HuH-7.5 (cell line): ENCODE measurements at regions not wholly inside any gene's neighbourhood (a gene's known extent, or its start where the extent isn't known, plus 50 kb on each side); places are given as distances from the start of the nearest gene placed in this dataset.
"Not testable (repeated sequence)": the region's sequence is repeated elsewhere in the genome, so short reads cannot be mapped to it uniquely, and the experiment has no call there.

Experiments used
- DNase-seq: peaks from one replicate; pipeline ENCODE4 v3.0.0; 2011; ENCODE audit warnings: low spot score

DNA sequence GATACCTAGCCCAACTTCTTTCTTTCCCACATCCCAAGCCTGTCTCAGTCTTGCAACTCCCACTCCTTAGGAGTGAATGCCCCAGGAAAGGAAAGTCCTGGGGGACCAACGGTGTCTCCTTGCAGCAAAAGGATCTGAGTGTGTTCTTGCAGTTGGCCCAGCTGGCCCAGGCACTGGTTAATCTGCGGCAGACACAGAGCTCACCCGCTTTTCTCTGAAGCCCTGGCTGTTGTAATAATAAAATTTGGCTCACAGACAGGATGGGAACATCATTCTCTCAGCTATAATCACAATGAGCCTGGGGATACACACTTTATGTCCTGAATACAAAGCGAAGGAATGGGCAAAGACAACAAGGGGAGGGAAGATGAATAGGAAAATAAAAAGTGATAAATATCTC lies 185.6 kb upstream of the ADRA1D start:
- no peak for DNase-seq

DNA sequence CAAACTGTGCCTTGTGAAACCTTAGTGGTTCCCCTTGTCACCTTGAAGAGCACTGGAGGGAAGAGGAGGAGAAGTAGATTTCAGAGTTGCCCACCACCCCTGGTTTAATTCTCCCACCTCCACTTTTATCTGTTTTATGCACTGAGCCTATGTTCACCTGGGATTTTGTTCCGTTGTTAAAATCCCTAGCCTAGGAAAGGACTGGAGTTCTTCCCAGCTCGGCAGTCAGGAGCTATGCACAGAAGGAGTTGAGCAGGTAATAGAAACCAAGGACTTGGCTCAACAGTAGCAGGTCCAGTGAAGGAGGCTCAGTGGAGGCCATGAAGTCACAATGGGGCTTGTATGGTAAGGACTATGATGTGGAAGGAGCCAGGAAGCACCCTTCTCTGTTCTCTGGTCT lies 182.4 kb upstream of the ADRA1D start:
- DNase-seq, result no peak

DNA sequence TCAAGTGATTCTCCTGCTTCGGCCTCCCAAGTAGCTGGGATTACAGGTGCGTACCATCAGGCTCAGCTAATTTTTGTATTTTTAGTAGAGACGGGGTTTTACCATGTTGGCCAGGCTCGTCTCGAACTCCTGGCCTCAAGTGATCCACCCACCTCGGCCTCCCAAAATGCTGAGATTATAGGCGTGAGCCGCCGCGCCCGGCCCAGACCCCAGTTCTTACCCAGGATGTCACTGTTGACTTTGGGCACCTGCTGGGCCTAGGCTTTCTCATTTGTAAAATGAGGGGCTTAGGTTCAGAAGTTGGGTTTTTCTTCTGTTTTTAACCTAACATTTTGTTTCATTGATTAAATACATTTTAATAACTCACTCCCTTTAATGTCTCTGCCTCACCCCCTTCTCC lies 181.7 kb upstream of the ADRA1D start:
- DNase-seq, result not testable (repeated sequence)

DNA sequence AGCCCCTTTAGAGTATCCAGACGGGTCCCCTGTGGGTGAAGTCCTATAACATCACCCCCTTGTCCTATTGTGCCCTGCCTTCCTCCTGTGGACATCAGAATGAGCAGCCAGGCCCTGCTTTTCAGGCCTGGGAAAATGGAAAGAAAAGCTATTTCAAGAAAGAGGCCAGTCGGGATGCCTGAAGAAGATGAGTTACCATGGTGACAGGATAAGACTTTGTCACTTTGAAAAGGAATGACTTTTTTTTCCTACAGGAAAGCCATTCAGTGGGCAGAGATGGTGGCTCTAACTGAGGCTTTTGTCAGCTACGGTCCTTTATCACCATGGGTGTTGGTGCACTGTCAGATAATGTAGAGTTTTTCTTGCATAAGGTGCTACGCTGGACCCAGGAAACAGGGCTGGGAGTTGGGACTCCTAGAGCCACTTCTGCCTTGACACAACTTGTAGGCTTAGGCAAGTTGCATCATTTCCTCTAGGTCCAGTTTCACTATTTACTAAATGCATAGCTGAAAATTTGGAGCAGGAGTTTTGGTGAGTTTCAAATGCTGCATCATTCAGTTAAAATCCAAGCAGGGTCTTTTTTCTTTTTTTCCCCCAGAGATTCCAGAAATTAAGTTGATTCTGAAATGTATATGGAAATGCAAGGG lies 179.0 kb upstream of the ADRA1D start:
- no peak for DNase-seq

DNA sequence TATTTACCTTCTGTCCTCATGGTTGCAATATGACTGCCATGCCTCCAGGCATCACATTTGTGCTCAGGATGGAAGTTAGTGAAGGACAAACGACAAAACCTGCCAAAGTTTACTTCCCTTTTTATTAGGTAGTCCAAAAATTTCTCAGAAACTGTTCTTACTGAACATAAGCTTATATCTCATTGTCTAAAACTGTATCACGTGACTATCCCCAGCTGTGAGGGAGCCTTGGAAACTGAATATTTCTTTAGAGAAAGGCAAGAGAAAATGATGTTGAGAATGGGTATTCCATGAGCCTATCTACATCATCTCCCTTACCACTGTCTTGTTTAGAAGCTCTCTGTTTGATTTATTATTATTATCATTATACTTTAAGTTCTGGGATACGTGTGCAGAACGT lies 169.1 kb upstream of the ADRA1D start:
- no peak for DNase-seq

DNA sequence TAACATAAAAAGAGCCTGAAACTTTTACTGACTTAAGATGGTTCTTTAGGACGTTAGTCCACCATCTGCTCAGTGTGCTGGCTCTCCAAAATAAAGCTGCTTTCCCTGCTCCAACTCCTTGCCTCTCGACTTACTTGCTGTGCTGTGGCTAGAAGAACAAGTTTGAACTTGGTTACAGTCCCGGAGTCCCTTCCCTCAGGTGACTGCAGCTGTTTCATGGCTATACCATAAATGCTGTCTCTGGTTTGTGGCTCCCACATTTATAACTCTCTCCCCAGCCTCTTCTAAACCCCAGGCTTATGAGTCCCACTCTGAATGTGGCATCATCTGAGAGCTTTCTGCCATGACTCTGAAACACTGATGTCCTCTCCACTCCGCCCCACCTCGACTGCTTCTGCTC lies 166.2 kb upstream of the ADRA1D start:
- no peak for DNase-seq

DNA sequence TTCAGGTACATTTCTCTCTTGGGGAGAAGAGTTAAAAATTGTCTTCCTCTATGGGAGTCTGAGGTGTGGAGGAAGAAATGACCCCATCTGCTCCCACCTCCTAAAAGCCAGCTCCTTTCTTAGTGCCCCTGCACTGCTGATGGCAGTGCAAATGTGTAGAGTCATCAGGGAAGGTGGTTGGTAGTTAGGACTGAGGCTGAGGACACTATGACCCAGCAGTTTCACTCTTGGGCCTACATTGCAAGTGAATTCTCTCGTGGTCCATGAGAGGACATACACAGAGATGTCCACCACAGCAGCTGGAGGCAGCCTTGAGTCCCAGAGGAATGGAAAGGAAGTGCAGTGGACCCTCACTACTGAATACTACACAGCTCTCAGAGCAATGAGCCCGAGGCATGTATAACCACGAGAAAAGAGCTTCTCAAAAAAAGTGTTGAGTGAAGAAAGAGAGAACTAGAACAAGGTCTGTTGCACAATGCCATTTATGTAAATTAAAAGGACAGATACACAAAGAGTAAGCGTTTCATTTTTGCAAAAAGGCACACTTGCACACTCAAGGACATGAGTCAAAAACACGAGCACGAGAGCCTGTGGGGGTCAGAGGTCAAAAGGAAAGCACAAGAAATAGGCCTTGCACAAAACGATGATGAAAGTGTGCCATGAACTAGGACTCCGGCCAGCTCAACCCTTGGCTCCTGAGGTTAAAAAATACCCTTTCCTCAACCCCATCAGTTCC lies 164.4 kb upstream of the ADRA1D start:
- no peak for DNase-seq

DNA sequence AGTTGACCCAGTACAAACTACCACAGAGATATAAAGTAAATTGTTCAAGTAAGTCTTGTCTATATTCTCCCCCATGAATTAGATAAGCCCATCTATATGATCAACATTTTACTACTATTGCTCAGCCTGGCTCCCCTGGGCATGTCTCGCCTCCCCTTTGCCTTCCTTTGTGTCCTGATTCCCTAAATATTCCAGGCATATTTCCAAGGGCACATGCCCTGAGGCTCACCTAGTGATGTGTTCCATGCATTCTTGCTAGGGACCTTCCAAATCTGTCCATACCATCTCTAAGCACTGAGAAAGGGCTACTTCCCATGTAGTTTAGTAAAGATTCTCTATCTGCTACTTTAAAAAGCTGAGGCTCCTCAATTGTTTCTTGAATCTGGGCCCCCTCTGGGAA lies 163.1 kb upstream of the ADRA1D start:
- DNase-seq, result no peak

DNA sequence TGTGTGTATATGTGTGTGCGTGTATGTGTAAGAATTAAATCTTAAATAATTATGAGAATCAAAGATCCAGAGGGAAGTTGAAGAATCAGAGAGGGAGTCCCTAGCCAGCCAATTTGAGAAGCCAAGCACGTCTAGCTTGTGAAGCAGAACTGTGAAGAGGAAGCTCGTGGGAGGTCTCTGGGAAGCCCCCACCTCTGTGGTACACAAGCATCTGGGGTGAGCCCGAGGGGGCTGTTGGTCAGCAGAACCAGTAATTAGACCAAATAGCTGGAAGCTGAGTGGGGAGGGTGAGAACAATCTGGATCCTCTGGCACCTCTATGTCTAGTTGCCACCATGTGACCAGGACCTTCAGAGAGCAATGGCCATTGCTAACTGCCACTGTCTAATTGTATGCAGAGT lies 162.7 kb upstream of the ADRA1D start:
- no peak for DNase-seq

DNA sequence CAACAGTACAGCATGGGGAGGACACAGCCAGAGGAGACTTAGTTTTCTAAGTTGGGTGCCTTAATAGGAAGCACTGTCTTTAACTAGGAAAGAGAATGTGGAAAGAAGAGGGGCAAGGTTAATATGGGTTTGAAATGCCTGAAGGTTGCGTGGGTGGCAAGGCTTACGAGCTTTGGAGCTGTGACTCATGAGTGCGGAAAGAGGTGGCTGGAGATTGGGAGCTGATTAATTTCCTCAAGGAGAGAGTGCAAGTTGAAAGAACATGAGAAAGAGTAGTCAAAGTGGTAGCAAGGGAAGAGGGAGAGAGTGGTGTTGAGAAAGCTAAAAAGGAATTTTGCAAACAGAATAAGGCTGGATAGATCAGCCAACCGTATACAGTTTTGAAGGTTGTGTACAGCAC lies 157.5 kb upstream of the ADRA1D start:
- no peak for DNase-seq

DNA sequence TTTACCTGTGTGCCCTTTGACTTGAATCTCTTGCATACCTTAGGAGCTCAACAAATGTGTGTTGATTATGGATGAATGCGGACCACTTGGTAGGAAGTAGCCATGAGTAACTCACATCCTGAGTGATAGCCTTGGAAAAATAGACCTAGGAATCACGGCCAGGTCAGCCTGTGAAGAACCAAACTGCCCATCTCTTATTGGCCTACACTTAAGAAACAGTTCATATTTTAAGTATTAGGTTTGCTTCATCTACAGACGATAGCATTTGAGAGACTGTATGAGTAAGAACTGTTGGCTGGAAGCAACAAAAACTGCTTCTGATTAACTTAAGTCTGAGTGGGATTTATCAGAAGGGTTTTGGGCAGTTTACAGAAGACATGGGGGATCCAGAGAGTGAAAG lies 152.5 kb upstream of the ADRA1D start:
- DNase-seq, result no peak

DNA sequence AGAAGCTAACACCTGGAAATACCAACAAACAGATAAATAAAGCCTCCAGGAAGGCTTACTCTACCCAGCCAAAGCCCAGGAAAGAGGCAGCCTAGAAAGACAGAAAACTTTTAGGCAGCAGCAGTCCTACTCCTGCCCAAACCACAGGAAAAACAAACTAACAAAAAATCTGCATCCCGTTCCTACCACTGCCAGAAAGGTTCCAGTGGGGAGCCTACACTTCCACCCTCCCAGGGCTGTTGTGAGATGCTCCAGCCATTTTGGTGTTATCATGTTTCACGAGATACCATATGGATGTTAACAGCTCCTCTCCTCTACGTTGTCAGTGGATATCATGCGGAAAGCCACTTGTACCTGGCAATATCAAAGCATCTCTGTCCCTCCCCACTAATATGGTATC lies 135.9 kb upstream of the ADRA1D start:
- no peak for DNase-seq

DNA sequence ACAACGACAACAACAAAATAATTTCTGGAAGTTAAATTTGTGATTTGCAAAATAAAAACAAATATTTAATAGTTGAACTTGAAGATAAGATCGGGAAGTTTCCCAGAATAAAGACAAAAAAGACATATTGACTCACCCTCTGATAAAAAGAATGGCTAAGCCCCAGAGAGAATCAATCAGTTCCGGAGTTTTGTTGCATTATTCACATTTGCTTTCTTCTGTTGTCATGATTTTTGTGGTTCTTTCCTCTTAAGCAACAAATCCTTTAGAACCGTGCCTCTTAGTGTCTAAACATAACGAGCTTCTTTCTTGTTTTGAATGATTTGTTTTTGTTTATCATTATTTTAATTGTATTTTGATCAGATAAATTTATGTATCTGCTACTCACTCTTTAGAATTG lies 134.9 kb upstream of the ADRA1D start:
- no peak for DNase-seq

DNA sequence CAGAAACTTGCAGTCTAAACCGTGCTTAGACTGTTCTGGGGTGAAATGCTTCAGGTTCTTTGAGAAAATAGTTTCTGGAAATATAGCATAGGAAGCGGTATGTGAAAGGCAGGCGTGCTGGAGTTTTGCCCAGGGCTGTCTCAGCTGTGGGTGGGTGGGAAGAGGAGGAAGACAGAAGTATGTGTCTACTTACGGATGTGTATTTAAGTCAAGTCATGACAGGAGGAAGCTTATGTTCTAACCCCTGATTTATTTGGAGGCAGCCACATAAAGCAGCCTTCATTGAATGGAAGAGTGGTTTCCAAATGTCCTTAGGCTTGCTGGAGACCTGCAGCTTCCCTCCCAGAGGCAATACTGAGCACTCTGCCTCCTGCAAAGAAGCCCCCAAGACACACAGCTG lies 126.8 kb upstream of the ADRA1D start:
- DNase-seq, result no peak

DNA sequence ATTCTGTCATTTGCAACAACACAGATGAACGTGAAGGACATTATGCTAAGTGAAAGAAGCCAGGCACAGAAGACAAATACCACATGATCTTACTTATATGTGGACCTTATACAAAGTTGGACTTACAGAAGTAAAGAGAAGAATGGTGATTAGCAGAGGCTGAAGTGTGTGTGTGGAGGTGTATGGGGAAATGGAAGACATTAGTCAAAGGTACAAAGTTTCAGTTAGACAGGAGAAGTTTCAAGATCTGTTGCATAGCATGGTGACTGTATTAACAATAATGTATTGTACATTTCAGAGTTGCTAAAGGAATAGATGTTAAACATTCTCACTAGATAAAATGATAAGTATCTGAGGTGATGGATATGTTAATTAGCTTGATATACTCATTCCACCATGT lies 124.4 kb upstream of the ADRA1D start:
- DNase-seq, result no peak

DNA sequence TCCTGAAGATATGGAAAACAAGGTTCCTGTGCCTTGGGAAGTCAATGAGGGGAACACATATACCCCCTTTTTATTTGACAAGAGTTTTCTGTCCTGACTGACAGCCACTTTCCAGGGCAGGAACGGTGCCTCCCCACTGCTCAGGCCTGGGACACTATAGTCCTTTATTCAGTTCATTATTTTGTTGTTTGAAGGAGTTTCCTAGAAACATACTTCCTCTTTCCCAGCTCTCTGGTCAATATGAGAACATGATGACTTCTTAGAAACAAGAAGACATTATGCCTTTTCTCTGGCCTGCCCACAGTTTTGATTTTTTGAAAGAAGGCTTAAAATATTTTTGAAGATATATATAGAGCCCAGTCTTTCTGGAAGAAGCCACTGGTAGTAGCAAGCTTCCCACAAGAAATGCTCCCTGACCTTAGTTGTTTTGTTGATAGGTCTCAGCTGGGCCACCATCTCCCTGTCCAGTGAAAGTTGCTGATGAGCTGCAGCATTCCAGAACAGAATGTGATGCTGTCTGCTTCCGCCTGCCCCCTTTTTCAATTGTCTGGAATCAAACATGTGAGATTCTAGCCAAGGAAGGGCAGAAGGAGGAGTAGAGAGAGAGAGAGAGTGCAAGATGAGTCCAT lies 122.7 kb upstream of the ADRA1D start:
- no peak for DNase-seq

DNA sequence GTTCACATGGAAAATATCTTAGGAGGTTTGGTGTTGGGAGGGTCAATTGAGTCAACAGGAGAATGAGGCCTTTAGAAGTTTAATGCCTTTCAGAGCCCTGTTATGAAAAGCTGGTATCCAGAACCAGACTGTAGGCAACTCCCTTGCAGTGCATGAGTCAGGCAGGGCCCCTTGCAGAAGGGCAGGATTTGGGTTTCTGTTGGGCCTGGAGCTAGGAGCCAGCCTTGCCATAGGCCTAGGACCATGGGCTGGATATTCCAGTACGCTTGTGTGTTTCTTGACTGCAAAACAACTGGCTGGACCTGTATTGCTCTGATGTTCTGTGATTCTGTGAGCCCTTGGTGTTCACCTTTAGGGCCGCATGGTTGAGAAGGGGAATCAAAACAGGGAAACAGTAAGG lies 121.8 kb upstream of the ADRA1D start:
- DNase-seq, result no peak

DNA sequence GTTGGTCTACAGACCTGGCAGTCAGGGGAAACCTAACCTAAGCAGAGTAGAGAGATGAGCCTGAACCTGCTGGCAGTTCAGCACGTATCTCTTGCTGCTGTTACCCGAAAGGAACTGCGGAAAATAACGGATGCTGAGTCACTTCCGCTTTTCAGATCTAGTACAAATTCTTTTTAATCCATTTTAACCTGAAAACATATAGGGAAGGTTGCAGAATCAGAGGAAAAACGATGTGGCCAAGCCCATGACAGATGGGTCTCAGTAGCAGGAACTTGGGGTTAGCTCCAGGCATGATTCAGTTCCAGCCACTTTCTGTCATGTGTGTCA lies 120.7 kb upstream of the ADRA1D start:
- DNase-seq, result no peak

DNA sequence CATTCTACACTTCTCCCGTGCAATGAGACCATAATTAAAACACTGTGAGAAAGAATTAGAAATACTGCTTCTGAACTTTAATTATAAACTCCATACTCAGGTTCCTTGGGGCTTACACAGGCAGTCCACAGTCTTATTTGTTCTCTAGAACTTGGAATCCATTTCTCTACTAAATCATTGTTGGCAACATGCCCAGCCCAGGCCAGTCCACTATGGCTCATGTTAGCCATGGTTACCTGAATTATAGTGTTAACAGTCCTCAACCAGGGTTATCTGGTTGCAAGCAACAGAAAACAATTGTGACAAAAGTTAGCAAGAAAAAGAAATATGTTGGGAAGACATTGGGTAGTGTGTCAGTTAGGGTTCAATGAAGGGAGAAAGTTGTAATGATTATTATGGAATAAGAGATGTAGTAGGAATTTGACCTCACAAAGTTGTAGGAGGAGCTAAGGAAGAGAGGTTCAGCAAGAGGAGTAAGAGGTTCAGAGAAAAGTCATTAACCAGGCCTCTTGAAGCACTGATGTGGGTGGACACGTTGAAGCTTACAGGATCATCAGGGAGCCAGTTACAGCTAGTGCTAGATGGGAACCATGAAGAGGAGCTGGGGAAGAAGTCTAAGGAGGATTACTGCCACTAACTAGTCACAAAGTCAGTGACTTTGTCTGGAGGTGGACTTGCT lies 120.2 kb upstream of the ADRA1D start:
- DNase-seq, result no peak

DNA sequence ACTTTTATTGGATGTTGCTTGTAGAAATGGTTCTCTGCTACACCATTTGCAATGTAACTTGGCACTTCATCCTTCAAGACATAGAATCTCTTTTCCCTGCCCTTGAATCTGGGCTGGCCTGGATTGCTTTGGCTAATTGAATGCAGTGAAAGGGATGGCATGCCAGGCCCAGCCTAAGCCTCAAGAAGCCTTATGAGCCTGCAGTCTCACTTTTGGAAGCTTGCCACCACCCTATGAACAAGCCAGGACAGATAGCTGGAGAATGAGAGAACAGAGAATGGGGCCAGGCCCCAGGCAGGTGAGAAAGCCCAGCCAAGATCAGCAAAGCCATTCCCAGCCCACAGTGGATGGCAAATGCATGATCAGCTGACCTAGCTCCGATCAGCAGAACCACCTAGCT lies 117.0 kb upstream of the ADRA1D start:
- no peak for DNase-seq

DNA sequence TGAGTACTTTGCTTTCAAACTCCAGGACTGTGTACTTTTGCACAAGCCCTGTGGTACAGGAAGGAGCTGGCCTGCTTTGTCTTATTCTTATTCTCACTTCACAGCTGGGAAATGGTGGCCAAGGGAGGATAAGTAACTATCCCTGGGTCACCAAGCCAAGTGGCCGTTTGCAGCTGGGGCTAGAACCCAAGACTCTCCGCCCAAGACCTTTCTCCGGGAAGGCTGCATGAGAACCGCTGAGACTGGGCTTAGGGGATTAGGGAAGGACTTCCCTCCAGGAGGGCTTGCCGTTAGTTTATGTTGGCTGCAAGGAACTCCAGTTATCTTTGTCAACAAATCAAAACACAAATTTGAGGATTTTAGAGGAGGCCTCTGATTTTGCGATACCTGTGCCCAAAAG lies 109.5 kb upstream of the ADRA1D start:
- DNase-seq, result no peak

DNA sequence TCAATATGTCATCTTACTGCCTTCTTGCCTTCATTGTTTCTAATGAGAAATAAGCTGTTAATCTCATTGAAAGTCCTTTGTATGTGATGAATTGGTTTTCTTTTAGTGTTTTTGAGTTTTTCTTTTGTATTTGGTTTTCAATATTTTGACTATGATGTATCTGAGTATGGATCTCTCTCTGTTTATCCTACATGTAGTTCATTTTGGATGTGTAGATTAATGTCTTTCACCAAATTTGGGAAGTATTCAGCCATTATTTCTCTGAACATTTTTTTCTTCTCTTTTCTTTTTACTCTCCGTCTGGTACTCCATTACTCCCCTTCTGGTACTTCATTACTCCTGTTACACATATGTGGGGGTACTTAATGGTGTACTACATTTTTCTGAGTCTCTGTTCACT lies 103.3 kb upstream of the ADRA1D start:
- no peak for DNase-seq

DNA sequence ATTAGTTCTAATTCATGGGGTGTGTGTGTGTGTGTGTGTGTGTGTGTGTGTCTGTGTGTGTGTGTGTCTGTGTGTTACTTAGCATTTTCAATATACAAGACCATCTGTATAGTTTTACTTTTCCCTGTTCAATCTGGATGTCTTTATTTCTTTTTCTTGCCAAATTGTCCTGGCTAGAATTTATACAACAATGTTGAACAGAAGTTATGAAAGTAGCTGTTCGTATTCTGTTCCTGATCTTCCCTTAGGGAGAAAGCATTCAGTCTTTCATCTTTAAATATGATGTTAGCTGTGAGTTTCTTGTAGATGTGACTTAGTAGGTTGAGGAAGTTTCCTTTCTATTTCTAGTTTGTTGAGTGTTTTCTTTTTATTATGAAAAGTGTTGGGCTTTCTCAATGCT lies 101.0 kb upstream of the ADRA1D start:
- DNase-seq, result no peak
